OCI-LY3 (cell line): ENCODE measurements at regions not wholly inside any gene's neighbourhood (a gene's known extent, or its start where the extent isn't known, plus 50 kb on each side); places are given as distances from the start of the nearest gene placed in this dataset.

Experiments
- EZH2phosphoT487 ChIP-seq: fragments of 200-600 bp; shearing (Covaris generic); IDR thresholded peaks from 2 replicates; pipeline ENCODE4 v1.6.1; 2018; ENCODE audit warnings: antibody characterized with exemption, mixed run types, low read depth
- TF ChIP-seq, protein P1 (sequence below): fragments of 200-600, 300-600 bp; sonication (generic); IDR thresholded peaks from 2 replicates; pipeline ENCODE4 v1.5.1; 2014; ENCODE audit warnings: antibody characterized with exemption, low read length, low read depth

DNA sequence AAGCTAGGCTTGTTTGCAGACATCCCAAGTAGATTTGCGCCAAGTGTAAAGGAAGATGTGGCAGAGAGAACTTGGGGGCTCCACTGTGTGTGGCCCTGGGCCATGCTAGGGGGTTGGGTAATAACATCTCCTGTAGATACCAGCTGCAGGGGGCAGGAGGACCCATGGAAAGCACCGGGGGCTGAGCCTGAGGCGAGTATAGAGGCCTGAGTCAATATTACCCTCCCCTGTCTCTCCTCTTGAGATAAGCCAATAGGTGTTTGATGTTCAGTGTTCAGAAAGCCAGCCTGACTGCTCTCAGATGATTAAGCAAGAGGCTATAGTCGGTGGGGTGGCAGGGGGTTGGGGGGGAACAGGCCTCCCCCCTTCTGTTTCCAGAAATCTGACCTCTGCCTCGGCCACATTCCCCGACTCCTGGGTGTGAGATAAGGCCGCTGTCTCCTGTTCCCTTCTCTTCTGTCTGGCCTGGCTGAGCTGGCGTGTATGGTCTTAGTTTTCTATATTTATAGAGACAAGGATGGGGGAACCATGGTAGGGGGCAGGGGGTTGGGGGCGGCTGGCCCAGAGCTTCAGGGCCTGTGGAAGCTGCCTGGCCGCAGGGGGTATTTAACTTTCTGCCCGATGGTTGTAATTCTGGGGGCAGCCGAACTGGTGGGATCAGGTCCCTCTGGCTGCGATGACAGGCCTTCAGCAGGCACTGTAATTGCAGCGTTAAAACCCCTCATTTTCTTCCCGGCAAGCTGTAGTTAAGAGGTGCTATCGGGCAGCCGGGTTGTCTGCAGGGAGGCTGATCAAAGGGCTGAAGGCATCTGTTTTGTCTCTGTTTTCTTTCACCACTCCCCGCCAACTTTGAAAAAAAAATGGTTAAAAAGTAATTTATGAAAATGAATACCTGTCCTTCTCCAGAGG lies 292.0 kb downstream of the NSG2 start:
- TF ChIP-seq, protein P1, sequence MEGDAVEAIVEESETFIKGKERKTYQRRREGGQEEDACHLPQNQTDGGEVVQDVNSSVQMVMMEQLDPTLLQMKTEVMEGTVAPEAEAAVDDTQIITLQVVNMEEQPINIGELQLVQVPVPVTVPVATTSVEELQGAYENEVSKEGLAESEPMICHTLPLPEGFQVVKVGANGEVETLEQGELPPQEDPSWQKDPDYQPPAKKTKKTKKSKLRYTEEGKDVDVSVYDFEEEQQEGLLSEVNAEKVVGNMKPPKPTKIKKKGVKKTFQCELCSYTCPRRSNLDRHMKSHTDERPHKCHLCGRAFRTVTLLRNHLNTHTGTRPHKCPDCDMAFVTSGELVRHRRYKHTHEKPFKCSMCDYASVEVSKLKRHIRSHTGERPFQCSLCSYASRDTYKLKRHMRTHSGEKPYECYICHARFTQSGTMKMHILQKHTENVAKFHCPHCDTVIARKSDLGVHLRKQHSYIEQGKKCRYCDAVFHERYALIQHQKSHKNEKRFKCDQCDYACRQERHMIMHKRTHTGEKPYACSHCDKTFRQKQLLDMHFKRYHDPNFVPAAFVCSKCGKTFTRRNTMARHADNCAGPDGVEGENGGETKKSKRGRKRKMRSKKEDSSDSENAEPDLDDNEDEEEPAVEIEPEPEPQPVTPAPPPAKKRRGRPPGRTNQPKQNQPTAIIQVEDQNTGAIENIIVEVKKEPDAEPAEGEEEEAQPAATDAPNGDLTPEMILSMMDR: no peak
- no peak for TF ChIP-seq EZH2phosphoT487
